Stimulated activated CD4-positive, alpha-beta T cell treated with anti-CD3 and anti-CD28 coated beads, TNF-alpha, amount 100 ng/mL, for 24 hours (primary cell): ENCODE measurements at regions not wholly inside any gene's neighbourhood (a gene's known extent, or its start where the extent isn't known, plus 50 kb on each side); places are given as distances from the start of the nearest gene placed in this dataset.

Experiments
- DNase-seq, 3 experiments: peaks; one replicate each; pipeline ENCODE4 v3.0.0-alpha.2; 2020; ENCODE audit warnings: low read depth in 3 of 3

DNA sequence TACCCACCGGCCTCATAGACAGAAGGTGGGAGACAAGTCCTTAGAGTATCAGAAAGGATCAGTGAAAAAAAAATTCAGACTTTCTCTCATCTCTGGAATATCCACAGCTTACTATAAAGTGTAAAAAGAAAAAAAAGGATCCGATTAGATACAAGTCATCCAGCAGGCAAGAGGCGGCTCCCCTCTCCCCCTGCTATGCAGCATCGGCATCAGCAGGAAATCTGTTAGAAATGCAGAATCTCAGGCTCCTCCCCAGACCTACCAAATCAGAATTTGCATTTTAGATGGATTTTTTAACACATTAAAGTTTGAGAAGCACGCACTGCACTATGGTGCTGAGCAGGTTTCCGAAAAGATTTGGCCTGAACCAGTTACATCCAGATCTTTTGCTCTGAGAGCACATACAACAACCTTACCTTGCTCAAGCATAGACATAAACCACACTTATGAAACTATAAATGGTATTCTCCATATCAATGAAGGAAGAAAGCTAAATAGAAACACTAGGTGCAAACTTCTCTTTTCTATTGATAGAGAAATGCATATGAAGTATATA, 117.0 kb upstream of the POU3F2 start:
- DNase-seq: no peak

DNA sequence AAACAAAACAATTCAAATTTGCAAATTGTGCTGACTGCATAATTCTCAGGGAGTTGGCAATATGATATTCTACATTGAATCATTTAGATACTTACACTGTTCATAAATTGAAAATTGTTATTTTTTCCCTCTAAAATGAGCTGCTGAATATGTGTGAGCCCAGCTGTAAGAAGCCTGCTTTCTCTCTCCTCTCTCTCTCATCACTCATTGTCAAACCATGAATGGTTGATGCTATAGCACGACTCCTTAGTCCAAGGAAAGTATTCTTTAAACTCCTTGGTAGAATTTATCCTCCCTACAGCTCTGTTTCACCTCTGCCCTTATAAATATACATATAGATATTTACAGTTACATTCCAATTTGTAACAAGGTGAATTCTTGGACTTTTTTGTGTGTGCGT, 116.4 kb upstream of the POU3F2 start:
- DNase-seq: no peak

DNA sequence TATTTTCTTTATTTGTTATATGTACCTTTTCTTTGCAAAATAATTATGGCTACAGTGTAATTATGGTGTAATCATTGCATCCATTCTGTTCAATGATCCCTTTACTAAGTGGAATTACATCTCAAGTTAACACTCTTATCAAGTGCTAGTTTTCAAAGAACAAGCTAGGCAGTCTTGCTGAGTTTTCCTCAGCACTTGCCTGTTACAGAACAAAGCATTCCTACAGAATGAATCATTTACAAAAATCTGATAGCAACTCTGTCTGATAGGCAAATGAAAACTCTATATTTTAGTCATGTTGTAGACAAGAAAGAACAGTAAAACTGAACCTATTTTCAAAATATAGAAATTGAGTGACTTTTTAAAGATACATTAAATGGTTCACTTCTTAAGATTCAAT, 109.8 kb upstream of the POU3F2 start:
- no peak for DNase-seq

- DNase-seq: no peak
Measured at GRCh38 chr6:98747273-98747672, 87.1 kb upstream of the POU3F2 start.

DNA sequence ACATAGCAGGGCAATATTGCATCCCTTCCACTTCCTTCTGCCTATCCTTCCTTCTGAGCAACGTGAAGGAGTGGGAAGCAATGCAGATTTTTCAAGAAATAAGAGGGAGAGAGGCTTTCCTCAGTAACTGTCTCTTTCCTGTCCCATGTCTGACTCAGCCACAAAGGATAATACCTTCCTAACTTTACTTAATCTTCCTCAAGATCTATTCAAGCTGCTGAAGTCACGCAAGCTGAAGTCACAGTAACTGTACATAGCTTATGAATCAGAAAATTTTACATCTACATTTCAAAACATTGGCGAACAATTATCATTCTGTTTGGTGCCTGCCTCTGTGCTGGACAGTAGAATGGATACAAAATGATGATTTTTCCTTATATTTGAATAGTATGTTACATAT, 86.4 kb upstream of the POU3F2 start:
- no peak for DNase-seq

DNA sequence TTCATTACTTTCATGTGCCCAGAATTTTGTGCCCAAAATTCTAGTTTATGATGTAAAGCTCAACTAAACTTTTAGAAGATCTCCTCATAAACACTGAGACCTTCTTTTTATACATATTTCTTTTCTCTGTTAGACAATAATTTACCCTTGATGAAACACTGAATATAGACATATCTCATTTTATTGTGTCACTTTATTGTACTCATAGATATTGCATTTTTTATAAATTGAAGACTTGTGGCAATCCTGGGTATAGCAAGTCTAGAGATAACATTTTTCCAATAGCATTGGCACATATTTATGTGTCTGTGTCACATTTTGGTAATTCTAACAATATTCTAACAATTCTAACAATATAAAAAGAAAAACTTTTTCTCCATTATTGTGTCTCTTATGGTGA, 74.9 kb upstream of the POU3F2 start:
- no peak for DNase-seq

DNA sequence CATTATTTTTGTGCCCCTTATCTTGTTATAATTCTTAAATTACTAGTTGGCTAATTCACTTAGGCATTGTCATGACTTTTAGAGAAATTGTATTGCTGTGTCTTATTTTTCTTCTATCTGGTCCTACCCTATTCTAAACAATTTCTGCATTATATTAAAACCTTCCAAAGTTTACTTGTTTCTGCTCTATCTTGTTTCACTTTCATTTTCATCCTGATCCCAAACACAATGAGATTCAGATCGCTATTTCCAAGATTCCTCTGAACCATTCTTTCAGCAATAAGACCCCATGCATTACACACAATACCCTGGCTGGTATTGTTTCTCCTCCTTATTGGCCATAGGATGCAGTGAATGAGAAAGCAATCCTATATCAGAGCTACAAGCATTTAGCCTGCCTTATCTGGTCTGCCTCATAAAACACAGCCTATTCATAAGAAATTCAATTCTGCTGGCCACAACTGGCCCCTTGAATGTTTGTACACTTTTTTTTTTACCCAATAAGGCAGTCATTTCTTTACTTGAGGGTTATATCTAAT, 69.9 kb upstream of the POU3F2 start:
- DNase-seq: no peak

- DNase-seq: no peak
Measured at GRCh38 chr6:98769546-98769945, 64.8 kb upstream of the POU3F2 start.

GRCh38 chr6:98775205-98775604, 59.2 kb upstream of the POU3F2 start:
- no peak for DNase-seq

- DNase-seq: no peak
Measured at GRCh38 chr6:98777762-98778161, 56.6 kb upstream of the POU3F2 start.

DNA sequence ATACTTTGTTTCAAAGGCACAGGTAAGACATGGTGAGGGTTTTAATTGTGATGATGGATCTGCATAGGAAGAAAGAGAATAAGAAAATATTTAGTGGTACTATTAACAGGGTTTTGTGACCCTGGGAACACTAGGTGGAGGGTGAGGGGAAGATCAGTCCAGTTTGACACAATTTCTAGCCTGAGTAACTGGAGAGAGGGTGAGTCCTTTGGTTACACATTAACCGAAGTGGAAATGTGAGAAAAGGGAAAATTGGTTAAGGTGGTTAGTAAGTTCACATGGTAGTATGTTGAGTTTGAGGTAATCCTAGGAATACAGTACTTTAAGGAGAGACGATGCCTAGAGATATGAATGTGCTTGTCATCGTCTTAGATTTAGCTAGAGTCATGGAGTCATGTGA, 54.8 kb upstream of the POU3F2 start:
- DNase-seq: no peak

DNA sequence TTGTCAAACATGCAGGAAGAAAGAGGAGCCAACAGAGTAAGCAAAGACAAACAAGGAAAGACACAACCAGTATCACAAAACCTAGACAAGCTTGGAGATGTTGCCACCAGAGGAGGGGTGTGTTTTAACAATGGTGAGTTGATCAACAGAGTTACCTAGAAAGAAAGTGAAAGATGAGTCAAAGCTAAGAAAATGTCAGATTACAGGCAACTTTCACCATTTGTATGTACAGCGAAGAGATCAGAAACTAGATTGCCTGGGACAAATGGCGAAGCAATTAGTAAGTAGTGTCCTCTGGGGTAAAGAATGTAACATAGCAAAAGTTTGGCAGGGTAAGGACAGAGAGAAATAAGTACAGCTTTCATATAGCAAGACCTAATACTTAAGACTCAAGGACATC, 51.6 kb upstream of the POU3F2 start:
- no peak for DNase-seq

DNA sequence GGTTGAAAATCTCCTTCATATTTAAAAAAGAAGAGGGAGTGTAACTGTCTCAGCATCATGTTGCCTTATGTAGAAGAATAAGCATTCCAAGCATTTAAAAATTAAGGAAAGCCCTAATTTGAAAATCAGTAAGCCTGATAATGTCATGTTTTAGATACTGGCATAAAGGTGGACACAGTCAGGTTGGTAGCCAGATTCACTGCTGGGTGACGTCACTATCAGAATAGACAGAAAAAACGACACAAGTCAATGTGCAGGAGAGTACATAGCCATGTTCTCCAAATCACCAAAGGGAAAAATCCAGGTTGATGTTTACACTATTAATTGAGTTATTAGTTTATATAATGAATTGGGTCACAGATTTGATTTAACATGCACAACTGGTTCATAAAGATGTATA, 50.8 kb upstream of the POU3F2 start:
- DNase-seq: no peak
